Astrocyte (in vitro differentiated cells and primary cell): ENCODE measurements at regions not wholly inside any gene's neighbourhood (a gene's known extent, or its start where the extent isn't known, plus 50 kb on each side); places are given as distances from the start of the nearest gene placed in this dataset.
A peak's percentile ranks its signal among the peaks of the same experiment; 100 is the strongest.

ENCODE experiments used
- DNase-seq: peaks from one replicate; pipeline ENCODE4 v3.0.0-alpha.2; 2010; ENCODE audit warnings: low read depth
- FAIRE-seq: peaks from 2 replicates; lab custom pipeline; 2011; peaks lifted over from hg19 to GRCh38; lab: Jason Lieb, UNC
- H2AFZ ChIP-seq: 2 replicates; pipeline ENCODE4 v1.6.0; 2012; ENCODE audit warnings: low read depth, low read length, inconsistent platforms
- H3K27ac ChIP-seq: 2 replicates; pipeline ENCODE4 v1.5.1; 2011; ENCODE audit warnings: low read depth, low read length, inconsistent platforms
- H3K27me3 ChIP-seq: 2 replicates; pipeline ENCODE4 v1.6.0; 2011; ENCODE audit warnings: low read length, inconsistent platforms; ENCODE audit not compliant: insufficient read depth
- H3K36me3 ChIP-seq: 2 replicates; pipeline ENCODE4 v1.5.1; 2011; ENCODE audit warnings: low read length, inconsistent platforms; ENCODE audit not compliant: insufficient read depth
- H3K4me1 ChIP-seq: 2 replicates; pipeline ENCODE4 v1.5.1; 2011; ENCODE audit warnings: low read length, inconsistent platforms; ENCODE audit not compliant: insufficient read depth
- H3K4me2 ChIP-seq: 2 replicates; pipeline ENCODE4 v1.6.0; 2012; ENCODE audit warnings: low read length, inconsistent platforms
- H3K4me3 ChIP-seq: 2 replicates; pipeline ENCODE4 v1.5.1; 2011; ENCODE audit warnings: low read depth, mild to moderate bottlenecking, low read length, inconsistent platforms; ENCODE audit not compliant: insufficient read depth
- H3K79me2 ChIP-seq: 2 replicates; pipeline ENCODE4 v1.6.0; 2012; ENCODE audit warnings: mild to moderate bottlenecking, low read length, inconsistent platforms; ENCODE audit not compliant: insufficient read depth
- H3K9ac ChIP-seq: 2 replicates; pipeline ENCODE4 v1.6.0; 2012; ENCODE audit warnings: mild to moderate bottlenecking, low read length, inconsistent platforms
- H3K9me3 ChIP-seq: 2 replicates; pipeline ENCODE4 v1.5.1; 2012; ENCODE audit warnings: low read depth, mild to moderate bottlenecking, low read length, inconsistent platforms; ENCODE audit not compliant: insufficient read depth
- H4K20me1 ChIP-seq: 2 replicates; pipeline ENCODE4 v1.6.0; 2012; ENCODE audit warnings: low read length, inconsistent platforms; ENCODE audit not compliant: insufficient read depth
- H3K27ac Mint-ChIP-seq: one replicate; pipeline ENCODE4 v1.8.0; 2021; ENCODE audit warnings: mild to moderate bottlenecking, mixed read lengths; ENCODE audit not compliant: unreplicated experiment
- H3K27me3 Mint-ChIP-seq: one replicate; pipeline ENCODE4 v1.8.0; 2021; ENCODE audit warnings: low read depth, mixed read lengths; ENCODE audit not compliant: unreplicated experiment
- H3K36me3 Mint-ChIP-seq: one replicate; pipeline ENCODE4 v1.8.0; 2021; ENCODE audit warnings: low read depth, mixed read lengths; ENCODE audit not compliant: unreplicated experiment
- H3K4me1 Mint-ChIP-seq: one replicate; pipeline ENCODE4 v1.8.0; 2021; ENCODE audit warnings: low read depth, mixed read lengths; ENCODE audit not compliant: unreplicated experiment
- H3K4me3 Mint-ChIP-seq: one replicate; pipeline ENCODE4 v1.8.0; 2021; ENCODE audit warnings: mild to moderate bottlenecking, moderate library complexity, mixed read lengths; ENCODE audit not compliant: unreplicated experiment
- H3K9me3 Mint-ChIP-seq: one replicate; pipeline ENCODE4 v1.8.0; 2021; ENCODE audit warnings: mild to moderate bottlenecking, mixed read lengths; ENCODE audit not compliant: unreplicated experiment
- CTCF ChIP-seq: IDR thresholded peaks from 2 replicates; pipeline ENCODE4 v1.5.1; 2011; ENCODE audit warnings: low read depth, mild to moderate bottlenecking, inconsistent platforms, low read length, moderate library complexity; ENCODE audit not compliant: insufficient read depth
- EZH2 ChIP-seq: IDR thresholded peaks from 2 replicates; pipeline ENCODE4 v1.6.1; 2012; ENCODE audit warnings: mild to moderate bottlenecking, low read length, inconsistent platforms; ENCODE audit not compliant: insufficient read depth

DNA sequence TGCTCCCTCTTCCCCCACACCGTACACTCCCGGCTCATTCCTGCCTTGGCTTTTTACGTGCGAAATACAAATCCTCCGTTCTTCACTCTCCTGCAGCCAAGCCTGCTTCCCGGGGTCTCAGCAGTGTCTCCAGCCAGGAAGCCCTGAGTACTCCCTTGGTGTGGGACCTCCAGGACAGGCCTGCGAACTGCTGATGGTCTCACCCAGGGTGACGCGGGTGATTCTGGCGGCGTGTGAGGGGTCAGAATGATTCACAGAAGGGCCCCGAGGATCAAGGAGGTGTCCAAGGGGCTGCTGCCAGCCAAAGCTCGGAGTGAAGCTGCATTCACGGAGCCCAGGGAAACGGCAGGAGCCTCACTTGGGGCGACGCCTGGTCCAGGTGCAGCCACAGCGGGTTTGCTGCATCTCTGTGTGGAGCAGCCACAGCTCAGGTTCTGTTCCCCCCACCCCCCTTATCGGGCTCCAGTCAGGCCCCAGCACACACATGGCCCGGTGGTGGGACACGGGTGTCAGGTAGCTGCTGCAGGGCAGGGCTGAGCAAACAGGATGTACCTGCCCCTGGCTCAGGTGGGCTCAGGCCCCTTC lies 337.7 kb upstream of the MYT1L start:
- TF ChIP-seq EZH2: no peak
- TF ChIP-seq CTCF: no peak
- Mint-ChIP-seq H3K9me3 (no peaks in the 10 kb centered on the region), H3K36me3 (no peaks in the 10 kb centered on the region), H3K27me3 (peaks cover 26% of the 10 kb centered on the region), H3K27ac (peak overlapping the region; percentile 67), H3K4me3 (no peak overlapping the region), H3K4me1 (peaks cover 24% of the 10 kb centered on the region)
- peaks cover 4% of the 10 kb centered on the region for H3K9me3 ChIP-seq
- H3K27me3 ChIP-seq: no peaks in the 10 kb centered on the region
- H3K4me3 ChIP-seq: no peak overlapping the region
- H4K20me1 ChIP-seq: no peaks in the 10 kb centered on the region
- no peaks in the 10 kb centered on the region for H3K36me3 ChIP-seq
- no peaks in the 10 kb centered on the region for H3K79me2 ChIP-seq
- H2AFZ ChIP-seq: no peak overlapping the region
- H3K4me2 ChIP-seq: no peak overlapping the region
- H3K4me1 ChIP-seq: peaks cover 5% of the 10 kb centered on the region
- no peak for FAIRE-seq
- no peak overlapping the region for H3K27ac ChIP-seq
- no peak for DNase-seq
- no peak overlapping the region for H3K9ac ChIP-seq

- peaks cover 35% of the 10 kb centered on the region for H3K4me1 Mint-ChIP-seq
Observed at GRCh38 chr2:2667690-2668089, 336.6 kb upstream of the MYT1L start.

More at GRCh38 chr2:2667690-2668089, 336.6 kb upstream of the MYT1L start:
- Histone ChIP-seq H3K9me3 (peaks cover 4% of the 10 kb centered on the region), H4K20me1 (no peaks in the 10 kb centered on the region), H3K4me3 (no peak overlapping the region), H3K79me2 (no peaks in the 10 kb centered on the region), H3K4me1 (peaks cover 5% of the 10 kb centered on the region), H3K27me3 (no peaks in the 10 kb centered on the region), H3K27ac (no peak overlapping the region), H3K4me2 (no peak overlapping the region), H3K9ac (no peak overlapping the region), H2AFZ (no peak overlapping the region), H3K36me3 (no peaks in the 10 kb centered on the region)
- DNase-seq: no peak
- Mint-ChIP-seq H3K36me3 (no peaks in the 10 kb centered on the region), H3K27me3 (peaks cover 23% of the 10 kb centered on the region), H3K4me3 (no peak overlapping the region), H3K27ac (no peak overlapping the region), H3K9me3 (no peaks in the 10 kb centered on the region)
- TF ChIP-seq CTCF (no peak), EZH2 (no peak)
- FAIRE-seq: no peak
